Left lung (tissue), 4 donors: ENCODE measurements at regions not wholly inside any gene's neighbourhood (a gene's known extent, or its start where the extent isn't known, plus 50 kb on each side); places are given as distances from the start of the nearest gene placed in this dataset.

ENCODE experiments used
- ATAC-seq: fragments of 200-7000 bp; cut with Tn5 transposase; one replicate; pipeline ENCODE4 v1.9.1; 2020; ENCODE audit warnings: moderate library complexity
- DNase-seq, 4 donors: peaks; one replicate each; pipeline ENCODE4 v3.0.0-alpha.2; 2013 to 2020
- H3K27ac ChIP-seq, 2 donors: fragments of 200-600 bp; sonication (generic) in 1 of 2; one replicate each; pipeline versions ENCODE4 v1.5.0 to v1.8.0; 2020 to 2021
- H3K27me3 ChIP-seq, 2 donors: fragments of 200-600 bp; sonication (generic) in 1 of 2; one replicate each; pipeline versions ENCODE4 v1.5.0 to v1.8.0; 2020 to 2021
- H3K36me3 ChIP-seq, 2 donors: fragments of 200-600 bp; sonication (generic) in 1 of 2; one replicate each; pipeline versions ENCODE4 v1.5.0 to v1.8.0; 2020 to 2021
- H3K4me1 ChIP-seq, 2 donors: fragments of 200-600 bp; one replicate each; pipeline ENCODE4 v1.8.0; 2021
- H3K4me3 ChIP-seq, 2 donors: fragments of 200-600 bp; sonication (generic) in 1 of 2; one replicate each; pipeline versions ENCODE4 v1.5.0 to v1.8.0; 2020 to 2021; ENCODE audit warnings: mild to moderate bottlenecking in 1 of 2
- H3K9me3 ChIP-seq, 2 donors: fragments of 200-600 bp; sonication (generic) in 1 of 2; one replicate each; pipeline versions ENCODE4 v1.5.0 to v1.8.0; 2020 to 2021
- CTCF ChIP-seq, 2 donors: fragments of 200-600 bp; sonication (generic) in 1 of 2; IDR thresholded peaks; one replicate each; pipeline versions ENCODE4 v1.5.0 to v1.8.0; 2021; ENCODE audit warnings: antibody characterized with exemption in 2 of 2
- intact Hi-C, 2 donors: fragments of 100-400 bp; cut with DNase I; formaldehyde crosslinking; loops; one replicate each; pipeline versions ENCODE4 v1.11.2 to v1.14.2; 2022
- donor health status: DM: no; HTN: yes; CAD: no.
- donor health status: DM: no; HTN: no; CAD: no.

- H3K27ac ChIP-seq, result no peak overlapping the region
- TF ChIP-seq CTCF (IDR thresholded peaks at IDR 0.05), result no peak
- H3K4me3 ChIP-seq, result no peak overlapping the region
- DNase-seq (no peak), ATAC-seq (no peak)
- intact Hi-C loops, result no loop called here
- no peaks in the 10 kb centered on the region for H3K9me3 ChIP-seq
- no peaks in the 10 kb centered on the region for H3K27me3 ChIP-seq
- no peaks in the 10 kb centered on the region for H3K36me3 ChIP-seq
- H3K4me1 ChIP-seq, result no peaks in the 10 kb centered on the region
These were observed 510.4 kb downstream of the PCDH7 start for GRCh38 chr4:31230594-31230993.

- H3K27me3 ChIP-seq, result no peaks in the 10 kb centered on the region
- ATAC-seq (no peak), DNase-seq (no peak)
- H3K9me3 ChIP-seq, result peaks cover 0 to 13% of the 10 kb centered on the region in 2 donors
- H3K4me3 ChIP-seq, result no peak overlapping the region
- intact Hi-C loops, result no loop called here
- H3K27ac ChIP-seq, result no peak overlapping the region
- no peaks in the 10 kb centered on the region for H3K4me1 ChIP-seq
- TF ChIP-seq CTCF (IDR thresholded peaks at IDR 0.05), result no peak
- no peaks in the 10 kb centered on the region for H3K36me3 ChIP-seq
These were observed 514.3 kb downstream of the PCDH7 start for GRCh38 chr4:31234494-31234893.

GRCh38 chr4:31234901-31235300 lies 514.7 kb downstream of the PCDH7 start:
- ATAC-seq (no peak), DNase-seq (no peak)
- Histone ChIP-seq H3K27me3 (no peaks in the 10 kb centered on the region), H3K4me3 (no peak overlapping the region), H3K36me3 (no peaks in the 10 kb centered on the region), H3K9me3 (peaks cover 0 to 15% of the 10 kb centered on the region in 2 donors), H3K27ac (no peak overlapping the region), H3K4me1 (no peaks in the 10 kb centered on the region)
- no peak for TF ChIP-seq CTCF (IDR thresholded peaks at IDR 0.05)
- intact Hi-C loops, result no loop called here

- Histone ChIP-seq H3K9me3 (peaks cover 0 to 15% of the 10 kb centered on the region in 2 donors), H3K4me3 (no peak overlapping the region), H3K4me1 (no peaks in the 10 kb centered on the region), H3K36me3 (no peaks in the 10 kb centered on the region), H3K27me3 (no peaks in the 10 kb centered on the region), H3K27ac (no peak overlapping the region)
- ATAC-seq, result no peak
- no peak for DNase-seq
- TF ChIP-seq CTCF (IDR thresholded peaks at IDR 0.05), result no peak
- intact Hi-C loops, result no loop called here
These were observed 516.0 kb downstream of the PCDH7 start for GRCh38 chr4:31236020-31236638.

GRCh38 chr4:31236639-31237173 lies 516.5 kb downstream of the PCDH7 start:
- H3K27ac ChIP-seq, result peak overlapping the region in 1 of 2 donors; percentile 29
- intact Hi-C loops, result no loop called here
- ATAC-seq, result peak; percentile 34
- TF ChIP-seq CTCF (IDR thresholded peaks at IDR 0.05), result no peak
- H3K4me1 ChIP-seq, result no peaks in the 10 kb centered on the region
- no peaks in the 10 kb centered on the region for H3K36me3 ChIP-seq
- no peak for DNase-seq
- H3K27me3 ChIP-seq, result no peaks in the 10 kb centered on the region
- H3K9me3 ChIP-seq, result peaks cover 0 to 15% of the 10 kb centered on the region in 2 donors
- H3K4me3 ChIP-seq, result no peak overlapping the region
